ENCODE measurements at regions not wholly inside any gene's neighbourhood (a gene's known extent, or its start where the extent isn't known, plus 50 kb on each side); places are given as distances from the start of the nearest gene placed in this dataset.

DNA sequence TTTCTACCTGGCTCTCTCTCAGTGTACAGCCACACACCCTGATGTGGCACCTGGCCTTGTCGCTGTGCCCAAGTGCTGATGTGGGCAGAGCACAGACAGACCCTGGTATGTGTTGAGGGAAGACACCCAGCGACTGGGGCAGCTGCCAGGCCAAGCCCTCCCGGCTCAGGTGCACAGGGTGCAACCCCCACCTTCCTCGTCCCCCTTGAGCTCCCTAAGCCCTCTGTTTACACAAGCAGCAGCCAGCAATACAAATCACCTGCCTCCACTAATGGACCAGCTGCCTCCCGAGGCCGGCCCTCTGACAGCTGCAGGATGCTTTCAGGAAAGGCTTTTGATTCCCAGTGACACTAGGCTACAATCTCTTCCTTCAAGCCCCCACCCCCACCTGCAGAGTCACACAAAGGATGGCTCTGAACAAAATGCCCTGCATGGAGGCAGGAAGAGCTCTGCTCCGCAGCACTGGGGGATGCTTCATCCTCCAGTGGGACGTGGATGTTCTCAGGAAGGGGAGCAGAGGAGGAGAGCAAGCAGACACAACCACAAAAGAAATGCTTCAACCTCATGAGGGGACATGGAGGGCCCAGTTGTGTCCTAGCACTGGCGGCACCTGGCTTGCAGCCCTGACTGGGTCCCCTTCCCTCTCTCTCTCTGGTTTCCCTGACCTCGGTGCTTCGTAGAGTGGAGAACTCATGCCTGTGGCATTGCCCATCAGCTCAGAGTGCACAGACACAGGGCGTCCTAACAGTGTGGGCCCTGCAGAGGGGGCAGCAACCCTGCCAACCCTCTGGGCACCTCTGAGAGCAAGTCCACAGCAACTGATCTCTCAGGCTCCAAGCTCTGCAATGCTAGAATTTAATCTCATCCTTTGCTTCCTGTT lies 140.8 kb downstream of the BARX1 start:
- FAIRE-seq (no peak), DNase-seq (ENCODE audit: insufficient read length, low spot score) (no peak)

- no peak for DNase-seq (ENCODE audit: insufficient read length, low spot score)
- FAIRE-seq = no peak
These were observed 141.7 kb downstream of the BARX1 start for GRCh38 chr9:93813221-93814076.

DNA sequence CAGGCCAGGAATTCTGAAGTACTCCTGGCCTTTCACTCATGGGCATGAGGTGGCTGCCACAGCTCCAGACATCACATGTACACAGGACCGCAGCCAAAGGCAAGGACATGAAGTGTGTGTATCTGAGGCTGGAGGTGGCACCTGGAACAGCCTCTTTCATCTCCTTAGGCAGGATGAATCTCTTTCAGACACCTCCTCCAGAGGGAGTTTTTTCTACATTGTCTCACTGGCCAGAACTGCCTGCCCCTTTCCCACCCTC lies 142.8 kb downstream of the BARX1 start:
- FAIRE-seq = no peak
- no peak for DNase-seq (ENCODE audit: insufficient read length, low spot score)

DNA sequence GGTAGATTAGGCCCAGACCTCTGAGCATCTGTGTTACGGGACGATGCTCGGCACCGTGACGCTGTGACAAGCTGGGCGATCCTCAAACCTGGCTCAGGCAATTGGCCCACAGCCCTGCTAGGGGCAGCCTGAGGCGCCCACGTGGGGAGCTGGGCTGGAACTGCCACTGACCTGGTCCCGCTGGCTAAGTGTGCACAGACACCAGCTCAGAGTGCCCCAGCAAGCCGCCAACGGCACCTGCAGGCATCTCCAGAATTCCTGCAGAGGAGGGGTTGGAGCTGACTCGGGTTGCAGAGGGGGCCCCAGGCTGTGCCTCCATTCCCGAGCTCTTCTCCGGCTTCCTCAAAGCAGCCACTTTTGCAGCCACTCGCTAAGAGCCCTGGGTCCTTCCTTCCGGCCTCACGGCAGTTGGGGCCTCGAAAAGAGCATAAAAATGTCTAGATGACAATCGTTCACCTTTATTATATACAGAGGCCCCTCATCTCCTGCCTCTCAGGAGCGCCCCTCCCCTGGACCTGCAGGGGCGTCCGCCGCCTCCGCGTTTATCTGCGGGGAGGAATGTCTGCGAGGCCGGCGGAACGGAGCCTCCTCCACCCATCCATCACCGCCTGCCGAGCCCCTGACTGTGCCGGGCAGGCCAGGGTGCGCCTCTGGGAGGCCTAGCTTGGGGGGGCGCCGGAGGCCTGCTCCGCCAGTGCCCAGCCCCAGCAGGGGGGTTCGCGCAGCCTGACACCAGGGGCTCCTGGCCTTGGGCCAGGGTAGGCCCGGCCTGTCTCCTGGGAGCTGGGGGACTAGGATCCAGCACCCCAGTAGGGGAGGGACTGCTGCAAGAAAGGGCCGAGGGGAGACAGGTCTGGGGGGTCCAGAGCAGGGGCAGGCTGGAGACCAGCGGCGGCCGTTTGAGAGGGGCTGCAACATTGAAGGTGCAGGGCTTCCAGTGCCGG lies 144.9 kb downstream of the BARX1 start:
- no peak for DNase-seq (ENCODE audit: insufficient read length, low spot score)
- FAIRE-seq = no peak

DNA sequence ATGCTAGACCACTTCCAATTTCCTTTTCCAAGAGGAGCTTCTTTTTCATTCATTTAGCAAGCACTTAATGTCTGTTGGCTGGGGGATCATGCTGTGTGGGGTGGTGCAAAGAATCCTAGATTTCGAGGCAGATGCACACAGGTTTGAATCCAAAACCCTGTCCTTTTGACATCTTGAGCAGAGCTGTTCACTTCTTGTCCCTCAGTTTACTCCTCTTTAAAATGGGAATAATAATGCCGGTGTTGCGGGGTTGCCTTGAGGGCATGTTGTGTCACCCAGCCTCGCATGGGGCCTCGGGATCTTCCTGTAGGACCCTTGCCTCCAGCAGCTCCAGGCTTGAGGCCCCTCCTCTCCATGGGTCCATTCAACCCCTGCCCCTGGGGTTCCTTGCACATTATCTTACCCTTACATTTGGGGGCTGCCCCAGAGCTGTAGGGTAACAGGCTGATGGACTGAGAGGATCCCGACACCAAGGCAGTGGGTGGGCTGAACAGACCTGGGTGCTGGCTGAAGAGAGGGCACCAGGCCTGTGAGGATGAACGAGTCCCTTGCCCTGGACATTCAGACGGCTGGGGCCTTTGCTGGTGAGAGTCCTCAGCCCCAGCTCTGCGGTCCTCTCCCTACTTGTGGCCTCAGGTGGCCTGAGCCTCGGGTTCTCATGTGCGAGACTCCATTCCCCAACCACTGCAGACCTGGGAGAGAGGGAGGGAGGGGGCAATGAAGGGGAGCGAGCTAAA lies 145.8 kb downstream of the BARX1 start:
- no peak for FAIRE-seq

DNA sequence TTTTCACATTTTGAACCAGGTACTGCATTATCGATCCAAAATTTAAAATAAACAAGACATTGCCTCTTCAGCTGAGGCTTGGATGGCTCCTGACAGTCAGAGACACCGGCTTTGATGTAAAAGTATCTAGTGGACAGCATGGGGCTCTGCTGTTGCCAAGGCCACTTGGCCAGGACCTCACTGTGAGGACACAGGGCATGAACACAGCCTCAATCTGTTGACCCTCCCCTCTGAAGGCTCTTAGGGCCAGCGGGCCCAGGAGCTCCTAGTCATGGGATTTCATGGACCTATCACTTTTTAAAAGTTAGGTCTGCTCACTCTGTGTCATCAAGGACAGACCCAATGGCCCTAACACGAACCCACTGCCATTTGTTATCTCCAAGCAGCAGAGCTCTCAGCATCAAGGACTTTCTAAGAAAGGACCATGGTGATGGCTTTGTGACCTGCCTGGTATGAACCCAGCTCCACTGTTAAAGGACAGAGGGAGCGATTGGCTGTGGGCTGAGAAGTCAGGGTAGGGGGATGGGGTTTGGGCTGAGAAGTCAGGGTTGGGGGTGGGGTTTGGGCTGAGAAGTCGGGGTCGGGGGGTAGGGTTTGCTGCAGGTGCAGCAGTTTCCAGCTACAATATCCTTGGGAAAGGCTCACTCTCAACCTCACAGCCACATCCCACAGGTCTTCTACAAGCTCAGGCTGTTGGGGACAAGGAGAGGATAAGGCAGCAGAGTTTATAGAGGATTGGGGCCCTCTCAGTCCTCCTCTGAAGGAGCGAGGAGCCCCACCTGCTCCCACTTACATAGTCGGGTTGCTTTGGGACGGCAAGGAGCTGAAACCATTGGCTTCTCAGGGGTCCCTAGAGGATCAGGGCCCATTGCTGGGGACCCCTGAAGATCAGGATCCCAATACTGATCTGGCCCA lies 146.8 kb downstream of the BARX1 start:
- no peak for FAIRE-seq

More for the DNA sequence above, 145.8 kb downstream of the BARX1 start:
- no peak for DNase-seq (ENCODE audit: insufficient read length, low spot score)

GRCh38 chr9:93807166-93808074 lies 147.7 kb downstream of the BARX1 start:
- DNase-seq (ENCODE audit: insufficient read length, low spot score) = no peak

More for the DNA sequence above, 146.8 kb downstream of the BARX1 start:
- no peak for DNase-seq (ENCODE audit: insufficient read length, low spot score)

DNA sequence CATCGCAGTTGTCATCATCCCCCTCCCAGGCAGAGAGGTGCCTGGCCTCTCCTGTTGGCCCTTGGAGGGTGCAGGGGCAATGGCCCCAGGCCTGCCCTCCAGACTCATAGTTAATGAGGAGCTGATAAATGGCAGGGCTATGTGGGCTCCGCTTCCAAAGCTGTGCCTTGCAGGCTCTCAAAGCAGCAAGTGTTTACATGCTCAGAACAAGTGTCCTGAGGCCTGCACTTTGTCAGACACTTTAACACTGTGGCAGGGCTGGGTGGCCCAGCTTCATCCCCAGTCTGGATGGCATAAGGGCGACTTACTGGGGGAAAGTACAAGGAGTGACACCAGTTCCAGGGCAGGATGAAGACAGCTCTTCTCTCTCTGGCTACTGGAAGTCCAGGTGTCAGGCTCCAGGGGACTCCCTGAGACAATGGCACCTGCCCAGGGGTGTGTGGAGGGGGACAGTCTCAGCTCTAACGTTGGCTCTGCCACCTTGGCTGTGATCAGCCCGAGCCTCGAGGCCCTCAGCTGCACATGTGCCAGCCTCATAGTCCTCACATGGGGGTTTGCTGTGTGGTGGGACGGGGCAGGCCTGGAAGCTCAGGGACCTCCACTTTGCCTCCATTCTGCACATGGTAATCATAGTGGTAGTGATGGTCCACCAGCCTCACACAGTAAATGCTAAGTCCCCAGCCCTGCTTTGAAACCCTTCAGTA lies 153.4 kb downstream of the BARX1 start:
- FAIRE-seq = no peak
- no peak for DNase-seq (ENCODE audit: insufficient read length, low spot score)

More at GRCh38 chr9:93807166-93808074, 147.7 kb downstream of the BARX1 start:
- no peak for FAIRE-seq

GRCh38 chr9:93801120-93801519 lies 154.0 kb downstream of the BARX1 start:
- FAIRE-seq = no peak

GRCh38 chr9:93792358-93792757 lies 162.8 kb downstream of the BARX1 start:
- no peak for FAIRE-seq
- DNase-seq (ENCODE audit: insufficient read length, low spot score) = no peak

More at GRCh38 chr9:93801120-93801519, 154.0 kb downstream of the BARX1 start:
- no peak for DNase-seq (ENCODE audit: insufficient read length, low spot score)

DNA sequence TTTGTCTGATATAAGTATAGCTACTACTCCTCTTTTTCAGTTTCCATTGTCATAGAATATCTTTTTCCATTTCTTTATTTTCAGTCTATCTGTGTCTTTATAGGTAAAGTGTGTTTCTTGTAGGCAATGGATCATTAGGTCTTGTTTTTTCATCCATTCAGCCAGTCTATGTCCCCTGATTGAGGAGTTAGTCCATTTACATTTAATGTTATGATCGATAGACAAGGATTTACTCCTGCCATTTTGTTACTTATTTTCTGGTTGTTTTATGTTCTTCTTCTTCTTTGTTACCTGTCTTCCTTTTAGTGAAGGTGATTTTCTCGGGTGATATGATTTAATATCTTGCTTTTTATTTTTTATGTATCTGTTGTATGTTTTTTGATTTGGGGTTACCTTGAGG lies 169.0 kb downstream of the BARX1 start:
- no peak for FAIRE-seq
- no peak for DNase-seq (ENCODE audit: insufficient read length, low spot score)

GRCh38 chr9:93776873-93777272 lies 178.3 kb downstream of the BARX1 start:
- FAIRE-seq (no peak), DNase-seq (ENCODE audit: insufficient read length, low spot score) (no peak)

GRCh38 chr9:93776256-93776655 lies 178.9 kb downstream of the BARX1 start:
- DNase-seq (ENCODE audit: insufficient read length, low spot score) (no peak), FAIRE-seq (no peak)

- FAIRE-seq (no peak), DNase-seq (ENCODE audit: insufficient read length, low spot score) (no peak)
These were observed 180.6 kb downstream of the BARX1 start for GRCh38 chr9:93774331-93775102.

GRCh38 chr9:93771276-93771675 lies 183.9 kb downstream of the BARX1 start:
- FAIRE-seq = no peak
- DNase-seq (ENCODE audit: insufficient read length, low spot score) = no peak

- no peak for FAIRE-seq
- no peak for DNase-seq (ENCODE audit: insufficient read length, low spot score)
These were observed 185.4 kb downstream of the PHF2 start for GRCh38 chr9:93761822-93762221.

- FAIRE-seq (no peak), DNase-seq (ENCODE audit: insufficient read length, low spot score) (no peak)
These were observed 173.7 kb downstream of the PHF2 start for GRCh38 chr9:93750045-93750444.
